Vagina (tissue), 2 donors: ENCODE measurements at regions not wholly inside any gene's neighbourhood (a gene's known extent, or its start where the extent isn't known, plus 50 kb on each side); places are given as distances from the start of the nearest gene placed in this dataset.

Experiments used
- CTCF ChIP-seq, 3 experiments: fragments of 450-650 bp in 2 of 3; fragments of 200-600 bp in 1 of 3; sonication (generic) in 1 of 3; IDR thresholded peaks; one replicate each; pipeline ENCODE4 v1.5.1; 2017 to 2019; ENCODE audit warnings: antibody characterized with exemption in 3 of 3, mild to moderate bottlenecking in 2 of 3, moderate library complexity in 2 of 3
- POLR2A ChIP-seq, 2 donors: fragments of 450-650 bp; IDR thresholded peaks; one replicate each; pipeline ENCODE4 v1.6.1; 2017; ENCODE audit warnings: antibody characterized with exemption in 2 of 2, mild to moderate bottlenecking in 2 of 2, moderate library complexity in 2 of 2

- TF ChIP-seq CTCF (IDR thresholded peaks at IDR 0.05), result no peak
- no peak for TF ChIP-seq POLR2A (IDR thresholded peaks at IDR 0.05)
These were observed 94.6 kb upstream of the MEGF10 start for GRCh38 chr5:127196042-127196441.
